ENCODE measurements at regions not wholly inside any gene's neighbourhood (a gene's known extent, or its start where the extent isn't known, plus 50 kb on each side); places are given as distances from the start of the nearest gene placed in this dataset.
"Not testable (repeated sequence)": the region's sequence is repeated elsewhere in the genome, so short reads cannot be mapped to it uniquely, and the experiment has no call there.

- Histone ChIP-seq H3K9me3 (no peaks in the 10 kb centered on the region), H3K36me3 (no peaks in the 10 kb centered on the region), H3K27ac (no peak overlapping the region), H3K4me1 (peaks cover 0 to 3% (median 0%) of the 10 kb centered on the region in 4 donors), H3K4me3 (no peak overlapping the region), H3K27me3 (no peaks in the 10 kb centered on the region)
- in situ Hi-C loops (cut with MboI; ENCODE audit: low pct_ligation_motif_present in 1 of 4, low pct_unique_long_range_greater_than_20kb in 1 of 4, low sequenced_read_pairs in 3 of 4) = no loop called here
- intact Hi-C loops (cut with DNase I; ENCODE audit: low total_unique reads) = no loop called here
- WGBS, 2 donors (ENCODE audit: low coverage in 1 of 2) = 92 to 100% methylated on average over 1 of the region's 1 CpG
- no peak for DNase-seq
- no peak for TF ChIP-seq EP300 (IDR thresholded peaks at IDR 0.05; ENCODE audit: low read depth)
- TF ChIP-seq POLR2AphosphoS5 (IDR thresholded peaks at IDR 0.05) = no peak
- no peak for TF ChIP-seq CTCF (IDR thresholded peaks at IDR 0.05)
- TF ChIP-seq POLR2A (IDR thresholded peaks at IDR 0.05) = no peak
Observed at GRCh38 chr4:147288512-147288911, 192.4 kb upstream of the EDNRA start.

- Histone ChIP-seq H3K4me3 (no peak overlapping the region), H3K4me1 (peaks cover 0 to 3% (median 0%) of the 10 kb centered on the region in 4 donors), H3K36me3 (no peaks in the 10 kb centered on the region), H3K27me3 (no peaks in the 10 kb centered on the region), H3K9me3 (no peaks in the 10 kb centered on the region), H3K27ac (no peak overlapping the region)
- intact Hi-C loops (cut with DNase I; ENCODE audit: low total_unique reads) = no loop called here
- WGBS, 2 donors (ENCODE audit: low coverage in 1 of 2) = 83 to 89% methylated on average over 1 to 5 of the region's 5 CpGs
- no peak for TF ChIP-seq CTCF (IDR thresholded peaks at IDR 0.05)
- TF ChIP-seq POLR2AphosphoS5 (IDR thresholded peaks at IDR 0.05) = no peak
- TF ChIP-seq POLR2A (IDR thresholded peaks at IDR 0.05) = no peak
- TF ChIP-seq EP300 (IDR thresholded peaks at IDR 0.05; ENCODE audit: low read depth) = no peak
- in situ Hi-C loops (cut with MboI; ENCODE audit: low pct_ligation_motif_present in 1 of 4, low pct_unique_long_range_greater_than_20kb in 1 of 4, low sequenced_read_pairs in 3 of 4) = no loop called here
- no peak for DNase-seq
Observed at GRCh38 chr4:147289181-147289580, 191.7 kb upstream of the EDNRA start.

DNA sequence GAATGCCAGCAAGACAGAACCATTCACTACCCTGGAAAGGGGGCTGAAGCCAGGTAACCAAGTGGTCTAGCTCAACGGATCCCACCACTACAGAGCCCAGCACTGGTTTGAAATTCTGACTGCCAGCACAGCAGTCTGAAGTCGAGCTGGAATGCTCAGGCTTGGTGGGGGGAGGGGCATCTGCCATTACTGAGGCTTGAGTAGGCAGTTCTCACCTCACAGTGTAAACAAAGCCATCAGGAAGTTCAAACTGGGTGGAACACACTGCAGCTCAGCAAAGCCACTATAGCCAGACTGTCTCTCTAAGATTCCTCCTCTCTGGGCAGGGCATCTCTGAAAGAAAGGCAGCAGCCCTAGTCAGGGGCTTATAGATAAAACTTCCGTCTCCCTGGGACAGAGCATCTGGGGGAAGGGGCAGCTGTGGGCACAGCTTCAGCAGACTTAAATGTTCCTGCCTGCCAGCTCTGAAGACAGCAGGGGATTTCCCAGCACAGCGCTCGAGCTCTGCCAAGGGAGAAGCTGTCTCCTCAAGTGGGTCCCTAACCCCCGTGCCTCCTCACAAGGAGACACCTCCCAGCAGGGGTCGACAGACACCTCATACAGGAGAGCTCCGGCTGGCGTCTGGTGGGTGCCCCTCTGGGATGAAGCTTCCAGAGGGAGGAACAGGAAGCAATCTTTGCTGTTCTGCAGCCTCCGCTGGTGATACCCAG, 188.1 kb upstream of the EDNRA start:
- H3K4me1 ChIP-seq; H3K27me3 ChIP-seq; intact Hi-C loops (cut with DNase I; ENCODE audit: low total_unique reads); H3K9me3 ChIP-seq; in situ Hi-C loops (cut with MboI; ENCODE audit: low pct_ligation_motif_present in 1 of 4, low pct_unique_long_range_greater_than_20kb in 1 of 4, low sequenced_read_pairs in 3 of 4); H3K36me3 ChIP-seq: not testable (repeated sequence)
- peak; percentile 77 for DNase-seq
- Histone ChIP-seq H3K27ac (peak overlapping the region in 1 of 4 donors; percentile 38), H3K4me3 (peak overlapping the region in 1 of 4 donors; percentile 34)
- 46% methylated on average over 10 of the region's 10 CpGs; no CpG with 5 or more reads in 1 of the 2 donors for WGBS, 2 donors (ENCODE audit: low coverage in 1 of 2)

DNA sequence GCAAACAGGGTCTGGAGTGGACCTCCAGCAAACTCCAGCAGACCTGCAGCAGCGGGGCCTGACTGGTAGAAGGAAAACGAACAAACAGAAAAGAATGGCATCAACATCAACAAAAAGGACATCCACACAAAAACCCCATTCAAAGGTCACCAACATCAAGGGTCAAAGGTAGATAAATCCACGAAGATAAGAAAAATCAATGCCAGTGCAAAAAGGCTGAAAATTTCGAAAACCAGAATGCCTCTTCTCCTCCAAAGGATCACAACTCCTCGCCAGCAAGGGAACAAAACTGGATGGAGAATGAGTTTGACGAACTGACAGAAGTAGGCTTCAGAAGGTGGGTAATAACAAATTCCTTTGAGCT, 187.6 kb upstream of the EDNRA start:
- H3K4me3 ChIP-seq = peak overlapping the region in 1 of 4 donors; percentile 34
- H3K27me3 ChIP-seq; DNase-seq; H3K27ac ChIP-seq; H3K9me3 ChIP-seq; intact Hi-C loops (cut with DNase I; ENCODE audit: low total_unique reads); H3K4me1 ChIP-seq; in situ Hi-C loops (cut with MboI; ENCODE audit: low pct_ligation_motif_present in 1 of 4, low pct_unique_long_range_greater_than_20kb in 1 of 4, low sequenced_read_pairs in 3 of 4); H3K36me3 ChIP-seq: not testable (repeated sequence)
- WGBS, 2 donors (ENCODE audit: low coverage in 1 of 2) = 73 to 79% methylated on average over 4 to 6 of the region's 6 CpGs

- no peaks in the 10 kb centered on the region for H3K9me3 ChIP-seq
- DNase-seq = no peak
- in situ Hi-C loops (cut with MboI; ENCODE audit: low pct_ligation_motif_present in 1 of 4, low pct_unique_long_range_greater_than_20kb in 1 of 4, low sequenced_read_pairs in 3 of 4) (no loop called here), intact Hi-C loops (cut with DNase I; ENCODE audit: low total_unique reads) (no loop called here)
- TF ChIP-seq POLR2A (IDR thresholded peaks at IDR 0.05) (no peak), EP300 (IDR thresholded peaks at IDR 0.05; ENCODE audit: low read depth) (no peak), POLR2AphosphoS5 (IDR thresholded peaks at IDR 0.05) (no peak), CTCF (IDR thresholded peaks at IDR 0.05) (no peak)
- no peaks in the 10 kb centered on the region for H3K4me1 ChIP-seq
- no peak overlapping the region for H3K4me3 ChIP-seq
- H3K27ac ChIP-seq = no peak overlapping the region
- 69 to 71% methylated on average over 1 of the region's 1 CpG for WGBS, 2 donors (ENCODE audit: low coverage in 1 of 2)
- H3K27me3 ChIP-seq = no peaks in the 10 kb centered on the region
- H3K36me3 ChIP-seq = no peaks in the 10 kb centered on the region
Observed at GRCh38 chr4:147299205-147299604, 181.7 kb upstream of the EDNRA start.
